Activated naive CD8-positive, alpha-beta T cell treated with anti-CD3 and anti-CD28 coated beads, Interleukin-2, amount 50 U/mL, for 24 hours (primary cell): ENCODE measurements at regions not wholly inside any gene's neighbourhood (a gene's known extent, or its start where the extent isn't known, plus 50 kb on each side); places are given as distances from the start of the nearest gene placed in this dataset.
"Not testable (repeated sequence)": the region's sequence is repeated elsewhere in the genome, so short reads cannot be mapped to it uniquely, and the experiment has no call there.

Experiments
- ATAC-seq: fragments of 150-1000 bp; cut with Tn5 transposase; one replicate; pipeline ENCODE4 v1.10.0; 2021
- DNase-seq: peaks from one replicate; pipeline ENCODE4 v3.0.0; 2021
- H3K27ac Mint-ChIP-seq: one replicate; pipeline ENCODE4 v1.8.0; 2021; ENCODE audit warnings: mild to moderate bottlenecking, mixed read lengths
- H3K27me3 Mint-ChIP-seq: one replicate; pipeline ENCODE4 v1.8.0; 2021; ENCODE audit warnings: mixed read lengths
- H3K36me3 Mint-ChIP-seq: one replicate; pipeline ENCODE4 v1.8.0; 2021; ENCODE audit warnings: low read depth, mixed read lengths
- H3K4me1 Mint-ChIP-seq: one replicate; pipeline ENCODE4 v1.8.0; 2021; ENCODE audit warnings: mixed read lengths
- H3K4me3 Mint-ChIP-seq: one replicate; pipeline ENCODE4 v1.8.0; 2021; ENCODE audit warnings: mild to moderate bottlenecking, moderate library complexity, mixed read lengths
- H3K9me3 Mint-ChIP-seq: one replicate; pipeline ENCODE4 v1.8.0; 2021; ENCODE audit warnings: mixed read lengths

DNA sequence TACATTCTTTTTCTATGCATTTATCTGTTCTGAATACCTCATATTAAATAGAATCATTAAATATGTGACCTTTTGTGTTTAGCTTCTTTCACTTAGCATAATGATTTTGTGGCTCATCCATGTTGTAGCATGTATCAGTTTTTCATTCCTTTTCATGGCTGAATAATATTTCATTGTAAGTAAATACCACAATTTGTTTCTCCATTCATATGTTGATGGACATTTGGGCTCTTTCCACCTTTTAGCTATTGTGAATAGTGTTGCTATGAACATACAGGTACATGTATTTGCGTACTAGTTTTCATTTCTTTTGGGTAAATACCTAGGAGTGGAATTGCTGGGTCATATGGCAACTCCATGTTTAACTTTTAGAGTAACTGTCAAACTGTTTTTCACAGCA lies 85.1 kb downstream of the GNL3L start:
- DNase-seq (no peak), ATAC-seq (no peak)
- H3K27ac Mint-ChIP-seq, result no peak overlapping the region
- peaks cover 31% of the 10 kb centered on the region for H3K36me3 Mint-ChIP-seq
- peaks cover 19% of the 10 kb centered on the region for H3K9me3 Mint-ChIP-seq
- no peaks in the 10 kb centered on the region for H3K27me3 Mint-ChIP-seq
- no peak overlapping the region for H3K4me3 Mint-ChIP-seq
- peaks cover 3% of the 10 kb centered on the region for H3K4me1 Mint-ChIP-seq

GRCh38 chrX:54633641-54634040 lies 103.6 kb downstream of the GNL3L start:
- Mint-ChIP-seq H3K4me1 (peaks cover under 1% of the 10 kb centered on the region), H3K4me3 (no peak overlapping the region), H3K27me3 (no peaks in the 10 kb centered on the region), H3K27ac (no peak overlapping the region), H3K9me3 (peaks cover 25% of the 10 kb centered on the region), H3K36me3 (peaks cover 15% of the 10 kb centered on the region)
- no peak for DNase-seq
- no peak for ATAC-seq

- Mint-ChIP-seq H3K27ac (peak overlapping the region; percentile 97), H3K4me1 (peaks cover 10% of the 10 kb centered on the region), H3K27me3 (no peaks in the 10 kb centered on the region), H3K4me3 (peak overlapping the region; percentile 85), H3K9me3 (peaks cover 10% of the 10 kb centered on the region), H3K36me3 (peaks cover 10% of the 10 kb centered on the region)
- no peak for DNase-seq
- no peak for ATAC-seq
Observed at GRCh38 chrX:54639018-54639345, 109.0 kb downstream of the GNL3L start.

- Mint-ChIP-seq H3K4me1 (peaks cover 10% of the 10 kb centered on the region), H3K9me3 (peaks cover 10% of the 10 kb centered on the region), H3K4me3 (peak overlapping the region; percentile 85), H3K27me3 (no peaks in the 10 kb centered on the region), H3K36me3 (peaks cover 10% of the 10 kb centered on the region), H3K27ac (peak overlapping the region; percentile 97)
- DNase-seq (peak; percentile 89), ATAC-seq (peak; percentile 96)
Observed at GRCh38 chrX:54639346-54640102, 109.5 kb downstream of the GNL3L start.

DNA sequence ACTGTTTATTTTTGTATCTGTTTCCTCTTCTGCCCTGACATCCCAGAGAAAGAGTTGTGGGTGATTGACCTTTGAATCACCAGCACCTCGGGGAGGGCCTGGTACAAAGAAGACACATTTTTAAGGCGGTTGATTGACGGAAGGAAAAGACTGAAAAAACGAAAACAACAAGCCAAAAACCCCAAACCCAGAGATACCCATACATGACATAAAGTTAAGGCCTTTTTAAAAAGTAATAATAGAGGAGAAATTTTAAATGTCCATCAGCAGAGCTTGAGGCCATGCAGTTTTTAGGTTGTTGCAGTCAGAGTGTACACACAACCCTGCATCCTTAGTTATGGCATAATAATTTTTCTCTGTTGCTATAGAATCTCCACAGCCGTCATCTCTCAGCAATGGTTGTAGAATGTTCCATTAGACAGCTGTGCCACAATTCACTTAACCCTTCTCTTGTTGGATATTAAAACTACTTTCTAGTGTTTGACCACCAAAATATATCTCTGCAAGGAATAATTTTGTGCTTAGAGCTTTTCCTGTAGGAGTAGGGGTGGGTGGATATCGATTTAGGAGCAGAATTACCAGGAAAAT lies 110.2 kb downstream of the GNL3L start:
- Mint-ChIP-seq H3K27ac (peak overlapping the region; percentile 97), H3K4me3 (peak overlapping the region; percentile 85), H3K9me3 (peaks cover 7% of the 10 kb centered on the region), H3K27me3 (no peaks in the 10 kb centered on the region), H3K36me3 (peaks cover 7% of the 10 kb centered on the region), H3K4me1 (peaks cover 10% of the 10 kb centered on the region)
- DNase-seq (no peak), ATAC-seq (no peak)

DNA sequence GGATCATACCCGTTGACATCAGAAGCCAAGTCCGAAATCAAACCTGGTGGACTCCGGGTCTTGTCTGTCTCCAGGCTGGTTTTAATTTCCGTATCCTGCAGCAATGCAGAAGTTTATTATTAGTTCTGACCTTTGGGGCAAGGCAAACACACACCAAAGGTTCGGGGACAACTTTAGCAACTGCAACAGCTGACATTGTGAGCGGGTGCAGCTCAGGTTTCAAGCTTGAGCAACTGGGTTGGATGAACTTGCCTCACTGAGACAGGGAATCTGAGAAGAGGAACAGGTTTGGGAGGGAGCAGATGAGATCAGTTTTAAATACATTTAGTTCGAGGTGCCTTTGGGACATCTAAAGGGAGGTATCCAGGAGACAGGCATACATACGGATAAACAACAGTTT lies 110.7 kb downstream of the GNL3L start:
- H3K4me3 Mint-ChIP-seq, result peak overlapping the region; percentile 85
- DNase-seq (no peak), ATAC-seq (no peak)
- H3K27me3 Mint-ChIP-seq, result no peaks in the 10 kb centered on the region
- H3K9me3 Mint-ChIP-seq, result peaks cover 1% of the 10 kb centered on the region
- H3K36me3 Mint-ChIP-seq, result peaks cover 2% of the 10 kb centered on the region
- peaks cover 10% of the 10 kb centered on the region for H3K4me1 Mint-ChIP-seq
- peak overlapping the region; percentile 97 for H3K27ac Mint-ChIP-seq

DNA sequence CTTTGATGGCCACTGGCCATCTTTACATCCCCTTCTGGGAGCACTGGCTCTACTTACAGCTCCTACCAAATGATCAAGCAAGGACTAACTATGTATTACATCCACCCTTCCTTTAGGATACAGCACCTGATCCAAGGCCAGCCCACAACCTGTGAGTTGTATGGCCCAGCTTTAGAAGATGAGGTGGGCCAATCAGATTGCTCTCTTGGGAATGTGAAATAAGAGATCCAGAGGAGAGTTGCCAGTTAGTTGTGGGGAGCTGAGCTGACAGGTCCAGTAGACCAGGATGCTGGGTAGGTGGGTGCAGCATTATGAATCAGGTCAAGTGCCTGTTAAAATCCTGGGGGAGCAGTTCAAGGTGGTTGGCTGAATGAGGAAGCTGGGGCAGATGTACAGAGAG lies 111.5 kb downstream of the GNL3L start:
- ATAC-seq (no peak), DNase-seq (no peak)
- peaks cover 10% of the 10 kb centered on the region for H3K4me1 Mint-ChIP-seq
- H3K27me3 Mint-ChIP-seq, result no peaks in the 10 kb centered on the region
- H3K4me3 Mint-ChIP-seq, result no peak overlapping the region
- no peak overlapping the region for H3K27ac Mint-ChIP-seq
- H3K9me3 Mint-ChIP-seq, result no peaks in the 10 kb centered on the region
- peaks cover 2% of the 10 kb centered on the region for H3K36me3 Mint-ChIP-seq

GRCh38 chrX:54647607-54648006 lies 117.6 kb downstream of the GNL3L start:
- not testable (repeated sequence) for H3K9me3 Mint-ChIP-seq, H3K27me3 Mint-ChIP-seq, ATAC-seq, H3K36me3 Mint-ChIP-seq, H3K27ac Mint-ChIP-seq, DNase-seq, H3K4me3 Mint-ChIP-seq, H3K4me1 Mint-ChIP-seq

DNA sequence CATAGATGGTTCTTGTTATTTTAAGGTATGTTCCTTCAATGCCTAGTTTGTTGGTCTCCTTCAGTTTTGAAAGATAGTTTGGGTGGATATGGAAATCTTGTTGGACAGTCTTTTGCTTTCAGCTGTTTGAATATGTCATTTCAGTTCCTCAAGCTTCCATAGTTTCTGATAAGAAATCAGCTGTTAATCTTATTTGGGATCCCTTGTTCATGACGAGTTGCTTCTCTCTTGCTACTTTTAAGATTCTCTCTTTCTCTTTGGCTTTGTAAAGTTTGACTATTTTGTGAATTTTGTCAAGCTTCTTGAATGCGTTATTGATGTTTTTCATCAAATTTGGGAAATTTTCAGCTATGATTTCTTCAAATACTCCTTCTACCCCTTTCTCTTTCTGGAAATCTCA lies 129.5 kb downstream of the GNL3L start:
- ATAC-seq (no peak), DNase-seq (no peak)
- H3K4me1 Mint-ChIP-seq, result no peaks in the 10 kb centered on the region
- no peak overlapping the region for H3K4me3 Mint-ChIP-seq
- no peaks in the 10 kb centered on the region for H3K27me3 Mint-ChIP-seq
- H3K27ac Mint-ChIP-seq, result no peak overlapping the region
- H3K9me3 Mint-ChIP-seq, result peaks cover 13% of the 10 kb centered on the region
- peaks cover 4% of the 10 kb centered on the region for H3K36me3 Mint-ChIP-seq

- peaks cover 2% of the 10 kb centered on the region for H3K36me3 Mint-ChIP-seq
- no peaks in the 10 kb centered on the region for H3K4me1 Mint-ChIP-seq
- no peak for DNase-seq
- H3K27ac Mint-ChIP-seq, result no peak overlapping the region
- no peak overlapping the region for H3K4me3 Mint-ChIP-seq
- H3K9me3 Mint-ChIP-seq, result peaks cover 16% of the 10 kb centered on the region
- H3K27me3 Mint-ChIP-seq, result peaks cover 2% of the 10 kb centered on the region
- ATAC-seq, result no peak
Observed at GRCh38 chrX:54675762-54676161, 122.3 kb downstream of the ITIH6 start.

DNA sequence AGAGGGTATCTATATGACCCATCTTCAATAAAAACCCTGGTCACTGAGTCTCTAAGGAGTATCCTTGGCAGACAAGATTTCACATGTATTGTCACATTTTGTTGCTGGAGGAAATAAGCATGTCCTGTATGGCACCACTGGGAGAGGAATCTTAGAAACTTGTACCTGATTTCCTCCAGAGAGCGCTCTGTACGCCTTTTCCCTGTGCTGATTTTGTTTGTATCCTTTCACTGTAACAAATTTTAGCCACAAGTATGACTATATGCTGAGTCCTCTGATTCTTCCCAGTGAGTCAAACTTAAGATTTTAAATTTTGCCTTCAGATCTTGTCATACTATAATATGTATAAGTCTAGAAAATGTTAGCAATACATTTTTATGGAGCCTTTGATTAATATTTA lies 102.8 kb downstream of the ITIH6 start:
- Mint-ChIP-seq H3K9me3 (peaks cover 3% of the 10 kb centered on the region), H3K27ac (no peak overlapping the region), H3K4me1 (no peaks in the 10 kb centered on the region), H3K36me3 (no peaks in the 10 kb centered on the region), H3K27me3 (no peaks in the 10 kb centered on the region), H3K4me3 (no peak overlapping the region)
- DNase-seq (no peak), ATAC-seq (no peak)

GRCh38 chrX:54695816-54696487 lies 102.1 kb downstream of the ITIH6 start:
- Mint-ChIP-seq H3K4me3 (no peak overlapping the region), H3K36me3 (no peaks in the 10 kb centered on the region), H3K9me3 (no peaks in the 10 kb centered on the region), H3K4me1 (no peaks in the 10 kb centered on the region), H3K27me3 (no peaks in the 10 kb centered on the region), H3K27ac (no peak overlapping the region)
- ATAC-seq (no peak), DNase-seq (no peak)
